ENCODE measurements at regions not wholly inside any gene's neighbourhood (a gene's known extent, or its start where the extent isn't known, plus 50 kb on each side); places are given as distances from the start of the nearest gene placed in this dataset.

DNA sequence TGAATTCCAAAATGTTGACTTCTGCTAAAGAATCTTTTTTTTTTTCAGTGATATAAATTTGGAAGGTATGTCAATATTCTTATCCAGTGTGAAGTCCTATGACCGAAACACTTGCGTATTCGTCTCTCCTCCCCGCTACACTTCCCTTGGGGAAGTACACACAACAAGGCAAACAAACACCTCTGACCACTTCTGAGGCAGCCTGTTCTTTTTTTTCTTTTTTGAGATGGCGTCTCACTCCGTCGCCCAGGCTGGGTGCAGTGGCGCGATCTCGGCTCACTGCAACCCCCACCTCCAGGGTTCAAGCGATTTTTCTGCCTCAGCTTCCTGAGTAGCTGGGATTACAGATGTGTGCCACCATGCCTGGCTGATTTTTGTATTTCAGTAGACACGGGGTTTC lies 78.1 kb upstream of the DHRSX start:
- no peak for TF ChIP-seq POLR2A (IDR thresholded peaks at IDR 0.05)
- TF ChIP-seq, protein P1, sequence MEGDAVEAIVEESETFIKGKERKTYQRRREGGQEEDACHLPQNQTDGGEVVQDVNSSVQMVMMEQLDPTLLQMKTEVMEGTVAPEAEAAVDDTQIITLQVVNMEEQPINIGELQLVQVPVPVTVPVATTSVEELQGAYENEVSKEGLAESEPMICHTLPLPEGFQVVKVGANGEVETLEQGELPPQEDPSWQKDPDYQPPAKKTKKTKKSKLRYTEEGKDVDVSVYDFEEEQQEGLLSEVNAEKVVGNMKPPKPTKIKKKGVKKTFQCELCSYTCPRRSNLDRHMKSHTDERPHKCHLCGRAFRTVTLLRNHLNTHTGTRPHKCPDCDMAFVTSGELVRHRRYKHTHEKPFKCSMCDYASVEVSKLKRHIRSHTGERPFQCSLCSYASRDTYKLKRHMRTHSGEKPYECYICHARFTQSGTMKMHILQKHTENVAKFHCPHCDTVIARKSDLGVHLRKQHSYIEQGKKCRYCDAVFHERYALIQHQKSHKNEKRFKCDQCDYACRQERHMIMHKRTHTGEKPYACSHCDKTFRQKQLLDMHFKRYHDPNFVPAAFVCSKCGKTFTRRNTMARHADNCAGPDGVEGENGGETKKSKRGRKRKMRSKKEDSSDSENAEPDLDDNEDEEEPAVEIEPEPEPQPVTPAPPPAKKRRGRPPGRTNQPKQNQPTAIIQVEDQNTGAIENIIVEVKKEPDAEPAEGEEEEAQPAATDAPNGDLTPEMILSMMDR (IDR thresholded peaks at IDR 0.05) = no peak
- intact Hi-C loops (cut with DNase I; ENCODE audit: low total_unique reads) = no loop called here
- WGBS, 2 donors = 81 to 87% methylated on average over 12 of the region's 12 CpGs
- H3K4me3 ChIP-seq (ENCODE audit: low read depth, poor library complexity, severe bottlenecking) = no peak overlapping the region
- peak in 1 of 2 donors; percentile 37 for DNase-seq (ENCODE audit: low spot score in 2 of 2)

- peak in 1 of 2 donors; percentile 36 for DNase-seq (ENCODE audit: low spot score in 2 of 2)
- 72 to 74% methylated on average over 15 of the region's 15 CpGs for WGBS, 2 donors
- intact Hi-C loops (cut with DNase I; ENCODE audit: low total_unique reads) = no loop called here
- H3K4me3 ChIP-seq (ENCODE audit: low read depth, poor library complexity, severe bottlenecking) = no peak overlapping the region
- TF ChIP-seq, protein P1 (IDR thresholded peaks at IDR 0.05) = no peak
- no peak for TF ChIP-seq POLR2A (IDR thresholded peaks at IDR 0.05)
These were observed 77.2 kb upstream of the DHRSX start for GRCh38 chrX:2577844-2578466.

DNA sequence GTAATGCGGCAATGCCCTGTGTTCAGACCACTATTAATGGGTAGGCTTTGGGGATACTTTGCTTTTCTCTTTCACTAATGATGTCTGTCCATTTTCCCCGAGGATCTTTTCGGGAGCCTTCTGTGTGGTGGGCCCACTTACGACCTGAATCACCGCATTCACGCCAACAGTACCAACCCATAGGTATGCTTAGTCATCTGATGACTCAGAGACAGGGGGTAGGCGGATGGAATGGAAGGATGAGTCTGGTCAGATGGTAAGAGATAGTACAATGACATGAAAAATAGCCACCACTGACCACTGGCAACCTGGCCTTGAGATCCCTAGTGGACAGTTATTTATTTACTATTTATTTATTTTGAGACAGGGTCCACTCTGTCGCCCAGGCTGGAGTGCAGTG lies 76.0 kb upstream of the DHRSX start:
- intact Hi-C loops (cut with DNase I; ENCODE audit: low total_unique reads) = no loop called here
- peak in 1 of 2 donors; percentile 23 for DNase-seq (ENCODE audit: low spot score in 2 of 2)
- no peak overlapping the region for H3K4me3 ChIP-seq (ENCODE audit: low read depth, poor library complexity, severe bottlenecking)
- TF ChIP-seq, protein P1 (IDR thresholded peaks at IDR 0.05) = no peak
- no peak for TF ChIP-seq POLR2A (IDR thresholded peaks at IDR 0.05)
- WGBS, 2 donors = 91 to 92% methylated on average over 8 of the region's 8 CpGs

- 83 to 85% methylated on average over 6 of the region's 6 CpGs for WGBS, 2 donors
- TF ChIP-seq, protein P1 (IDR thresholded peaks at IDR 0.05) = no peak
- TF ChIP-seq POLR2A (IDR thresholded peaks at IDR 0.05) = no peak
- intact Hi-C loops (cut with DNase I; ENCODE audit: low total_unique reads) = no loop called here
- no peak overlapping the region for H3K4me3 ChIP-seq (ENCODE audit: low read depth, poor library complexity, severe bottlenecking)
- peak in 1 of 2 donors; percentile 18 for DNase-seq (ENCODE audit: low spot score in 2 of 2)
These were observed 73.5 kb upstream of the DHRSX start for GRCh38 chrX:2574271-2574670.

DNA sequence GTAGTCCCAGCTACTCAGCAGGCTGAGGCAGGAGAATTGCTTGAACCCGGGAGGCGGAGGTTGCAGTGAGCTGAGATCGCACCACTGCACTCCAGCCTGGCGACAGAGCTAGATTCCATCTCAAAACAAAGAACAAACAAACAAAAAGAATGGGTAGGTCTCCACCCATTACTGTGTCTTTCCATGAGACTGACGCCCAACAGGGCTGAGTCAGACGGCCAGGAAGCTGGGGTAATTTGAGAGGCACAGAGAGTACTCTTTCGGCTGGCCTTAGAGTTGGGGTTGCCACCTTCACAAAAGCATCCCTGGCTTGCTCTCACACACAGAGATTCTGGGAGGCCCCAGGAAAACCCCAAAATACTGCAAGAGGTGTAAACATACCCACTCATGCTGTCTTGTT lies 72.0 kb upstream of the DHRSX start:
- TF ChIP-seq POLR2A (IDR thresholded peaks at IDR 0.05) = no peak
- TF ChIP-seq, protein P1 (IDR thresholded peaks at IDR 0.05) = no peak
- DNase-seq (ENCODE audit: low spot score in 2 of 2) = peak in 1 of 2 donors; percentile 43
- WGBS, 2 donors = 48 to 64% methylated on average over 7 of the region's 7 CpGs
- intact Hi-C loops (cut with DNase I; ENCODE audit: low total_unique reads) = no loop called here
- no peak overlapping the region for H3K4me3 ChIP-seq (ENCODE audit: low read depth, poor library complexity, severe bottlenecking)

DNA sequence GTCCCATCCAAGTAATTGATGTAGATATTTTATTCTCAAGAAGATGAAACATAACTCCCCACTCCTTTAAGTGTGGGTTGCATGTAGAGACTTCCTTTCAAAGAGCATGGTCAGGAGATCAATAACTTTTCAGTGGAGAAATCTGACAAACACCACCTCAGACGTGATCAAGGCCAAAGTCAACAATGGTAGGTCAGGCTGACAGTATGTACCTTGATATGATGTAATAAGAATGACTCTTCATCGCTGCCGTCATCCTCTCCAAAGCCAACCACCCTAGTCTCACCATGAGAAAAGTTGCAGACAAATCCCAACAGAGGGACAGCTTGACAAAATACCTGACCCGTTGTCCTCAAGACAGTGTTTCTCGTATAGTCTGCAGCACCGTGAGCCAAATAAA lies 67.3 kb upstream of the DHRSX start:
- no peak for TF ChIP-seq POLR2A (IDR thresholded peaks at IDR 0.05)
- TF ChIP-seq, protein P1 (IDR thresholded peaks at IDR 0.05) = no peak
- H3K4me3 ChIP-seq (ENCODE audit: low read depth, poor library complexity, severe bottlenecking) = no peak overlapping the region
- WGBS, 2 donors = 90 to 94% methylated on average over 6 of the region's 6 CpGs
- no peak for DNase-seq (ENCODE audit: low spot score in 2 of 2)
- intact Hi-C loops (cut with DNase I; ENCODE audit: low total_unique reads) = no loop called here

All from lower leg skin (tissue), 4 donors.